Coronary artery (tissue), 2 donors: ENCODE measurements at regions not wholly inside any gene's neighbourhood (a gene's known extent, or its start where the extent isn't known, plus 50 kb on each side); places are given as distances from the start of the nearest gene placed in this dataset.
"Not testable (repeated sequence)": the region's sequence is repeated elsewhere in the genome, so short reads cannot be mapped to it uniquely, and the experiment has no call there.

Experiments
- DNase-seq: peaks from one replicate; pipeline ENCODE4 v3.0.0-alpha.2; 2017; ENCODE audit warnings: low spot score
- H3K27ac ChIP-seq, 2 donors: fragments of 200-600 bp; sonication (generic); one replicate each; pipeline ENCODE4 v1.5.1; 2016 to 2019
- H3K4me3 ChIP-seq: fragments of 200-600 bp; sonication (generic); 2 replicates; pipeline ENCODE4 v1.5.1; 2016; ENCODE audit warnings: mild to moderate bottlenecking, moderate library complexity
- CTCF ChIP-seq: fragments of 200-600 bp; sonication (generic); IDR thresholded peaks from one replicate; pipeline ENCODE4 v1.5.1; 2019; ENCODE audit warnings: antibody characterized with exemption

GRCh38 chr11:67776852-67777520 is 102.6 kb upstream of the ALDH3B2 start:
- Histone ChIP-seq H3K4me3 (no peak overlapping the region), H3K27ac (no peak overlapping the region)
- no peak for TF ChIP-seq CTCF
- DNase-seq, result no peak

- H3K27ac ChIP-seq, H3K4me3 ChIP-seq, DNase-seq: not testable (repeated sequence)
Observed at GRCh38 chr11:67774175-67774574, 99.8 kb upstream of the ALDH3B2 start.

- not testable (repeated sequence) for H3K27ac ChIP-seq, H3K4me3 ChIP-seq, DNase-seq
Observed at GRCh38 chr11:67768001-67768730, 93.7 kb upstream of the ALDH3B2 start.

- not testable (repeated sequence) for H3K27ac ChIP-seq, H3K4me3 ChIP-seq, DNase-seq
Observed at GRCh38 chr11:67761211-67761610, 86.8 kb upstream of the ALDH3B2 start.

DNA sequence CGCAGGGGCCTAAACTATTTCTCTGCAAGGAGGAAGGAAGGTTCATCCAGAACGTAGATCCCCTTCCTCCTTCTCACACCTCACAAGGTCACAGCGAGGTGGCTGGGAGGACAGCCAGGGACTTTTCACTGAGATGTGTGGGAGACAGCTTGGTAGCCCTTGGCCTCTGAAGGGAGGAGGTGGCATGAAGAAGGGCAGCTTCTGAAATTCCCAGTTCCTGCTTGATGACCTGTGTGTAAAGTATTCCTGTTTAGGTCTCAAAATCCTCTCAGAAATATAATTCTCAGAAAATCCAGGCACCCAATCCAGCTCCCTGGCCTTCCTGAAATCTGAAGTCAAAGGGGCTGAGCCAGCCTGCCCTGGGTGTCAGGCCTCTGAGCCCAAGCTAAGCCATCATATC is 84.9 kb upstream of the ALDH3B2 start:
- DNase-seq, H3K4me3 ChIP-seq: not testable (repeated sequence)

GRCh38 chr11:67758467-67758866 is 84.0 kb upstream of the ALDH3B2 start:
- DNase-seq, H3K27ac ChIP-seq, H3K4me3 ChIP-seq: not testable (repeated sequence)

More for the DNA sequence above, 84.9 kb upstream of the ALDH3B2 start:
- H3K27ac ChIP-seq, result not testable (repeated sequence)

DNA sequence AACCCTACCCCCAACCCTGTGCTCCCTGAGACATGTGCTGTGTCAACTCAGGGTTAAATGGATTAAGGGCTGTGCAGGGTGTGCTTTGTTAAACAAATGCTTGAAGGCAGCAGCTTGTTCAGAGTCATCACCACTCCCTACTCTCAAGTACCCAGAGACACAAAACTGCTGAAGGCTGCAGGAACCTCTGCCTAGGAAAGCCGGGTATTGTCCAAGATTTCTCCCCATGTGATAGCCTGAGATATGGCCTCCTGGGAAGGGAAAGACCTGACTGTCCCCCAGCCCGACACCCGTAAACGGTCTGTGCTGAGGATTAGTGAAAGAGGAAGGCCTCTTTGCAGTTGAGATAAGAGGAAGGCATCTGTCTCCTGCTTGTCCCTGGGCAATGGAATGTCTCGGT is 83.6 kb upstream of the ALDH3B2 start:
- not testable (repeated sequence) for DNase-seq, H3K27ac ChIP-seq

GRCh38 chr11:67753820-67754219 is 79.4 kb upstream of the ALDH3B2 start:
- not testable (repeated sequence) for H3K4me3 ChIP-seq, H3K27ac ChIP-seq, DNase-seq

More for the DNA sequence above, 83.6 kb upstream of the ALDH3B2 start:
- not testable (repeated sequence) for H3K4me3 ChIP-seq

DNA sequence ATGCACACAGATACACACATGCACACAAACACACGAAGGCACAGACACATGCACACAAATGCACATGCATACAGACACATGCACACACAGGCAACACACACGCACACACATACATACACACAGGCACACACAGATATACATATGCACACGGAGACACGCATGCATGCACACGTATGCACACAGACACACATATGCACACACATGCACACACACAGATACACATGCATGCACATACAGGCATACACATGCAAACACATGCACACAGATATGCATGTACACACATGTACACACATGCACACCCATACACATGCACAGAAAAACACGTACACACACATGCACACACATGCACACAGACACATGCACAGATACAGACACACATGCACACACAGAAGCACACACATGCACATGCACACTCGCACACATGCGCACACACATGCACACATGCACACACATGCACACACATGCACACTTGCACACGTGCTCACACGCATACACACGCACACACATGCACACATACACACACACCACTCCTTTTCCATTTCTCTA is 70.8 kb upstream of the ALDH3B2 start:
- no peak for DNase-seq
- Histone ChIP-seq H3K27ac (no peak overlapping the region), H3K4me3 (no peak overlapping the region)
- no peak for TF ChIP-seq CTCF

GRCh38 chr11:67744231-67744630 is 69.8 kb upstream of the ALDH3B2 start:
- DNase-seq, H3K27ac ChIP-seq, H3K4me3 ChIP-seq: not testable (repeated sequence)

DNA sequence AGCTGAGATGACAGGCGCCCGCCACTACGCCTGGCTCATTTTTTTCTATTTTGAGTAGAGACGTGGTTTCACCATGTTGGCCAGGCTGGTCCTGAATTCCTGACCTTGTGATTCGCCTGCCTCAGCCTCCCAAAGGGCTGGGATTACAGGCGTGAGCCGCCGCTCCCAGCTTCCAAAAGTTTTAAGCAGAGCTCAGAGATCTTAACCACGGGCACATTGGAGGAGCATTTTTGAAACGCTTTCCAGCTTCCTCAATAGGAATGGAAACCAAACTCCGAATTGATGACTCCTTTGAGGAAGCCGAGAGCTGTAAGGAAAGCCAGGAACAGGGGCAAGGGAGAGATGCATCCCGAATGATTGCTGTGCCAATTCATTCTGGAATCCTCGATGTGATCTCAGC is 63.8 kb upstream of the ALDH3B2 start:
- not testable (repeated sequence) for H3K4me3 ChIP-seq, H3K27ac ChIP-seq, DNase-seq

- H3K4me3 ChIP-seq, H3K27ac ChIP-seq, DNase-seq: not testable (repeated sequence)
Observed at GRCh38 chr11:67737562-67738080, 63.2 kb upstream of the ALDH3B2 start.
